Right atrium auricular region (tissue), 2 donors: ENCODE measurements at regions not wholly inside any gene's neighbourhood (a gene's known extent, or its start where the extent isn't known, plus 50 kb on each side); places are given as distances from the start of the nearest gene placed in this dataset.

Source experiments
- DNase-seq: peaks from one replicate; pipeline ENCODE4 v3.0.0-alpha.2; 2019; ENCODE audit warnings: low spot score
- H3K27ac ChIP-seq, 2 donors: fragments of 200-600 bp; sonication (generic); 1 replicate in 1 of 2; 2 replicates in 1 of 2; pipeline ENCODE4 v1.5.1; 2016 to 2019
- H3K27me3 ChIP-seq, 2 donors: fragments of 200-600 bp; sonication (generic); one replicate each; pipeline versions ENCODE4 v1.5.1 to v1.6.0; 2017 to 2019
- H3K36me3 ChIP-seq: fragments of 200-600 bp; sonication (generic); one replicate; pipeline ENCODE4 v1.5.1; 2016
- H3K4me1 ChIP-seq, 2 donors: fragments of 200-600 bp; sonication (generic); one replicate each; pipeline versions ENCODE4 v1.5.1 to v1.6.0; 2017 to 2019
- H3K4me3 ChIP-seq, 2 donors: fragments of 200-600 bp; sonication (generic); 1 replicate in 1 of 2; 2 replicates in 1 of 2; pipeline ENCODE4 v1.5.1; 2017 to 2019; ENCODE audit warnings: mild to moderate bottlenecking in 1 of 2, moderate library complexity in 1 of 2
- H3K9me3 ChIP-seq, 2 donors: fragments of 200-600 bp; sonication (generic); one replicate each; pipeline ENCODE4 v1.5.1; 2019
- TF ChIP-seq, protein P1 (sequence below), 2 donors: fragments of 200-600 bp; sonication (generic); IDR thresholded peaks; one replicate each; pipeline ENCODE4 v1.5.1; 2019; ENCODE audit warnings: antibody characterized with exemption in 2 of 2

DNA sequence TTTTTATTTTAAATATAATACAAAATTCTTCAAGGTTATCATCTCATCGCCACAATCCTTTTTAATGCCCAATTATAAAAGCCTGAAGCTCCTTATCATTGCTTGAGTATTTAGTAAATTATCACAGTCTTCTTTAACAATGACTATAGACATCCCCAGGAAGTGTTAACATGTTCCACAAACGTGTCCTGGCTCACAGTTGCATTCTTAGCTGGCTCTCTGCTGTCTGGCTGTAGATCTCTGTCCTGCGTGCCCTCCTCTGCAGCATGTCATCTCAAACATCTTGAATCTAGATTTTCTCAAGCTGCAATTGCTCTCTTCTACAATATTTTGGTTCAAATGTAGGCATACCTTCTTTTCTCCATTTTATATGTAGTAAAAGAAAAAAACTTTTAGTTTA is 885.2 kb downstream of the EPHA7 start:
- H3K4me1 ChIP-seq = no peaks in the 10 kb centered on the region
- DNase-seq = no peak
- TF ChIP-seq, protein P1, sequence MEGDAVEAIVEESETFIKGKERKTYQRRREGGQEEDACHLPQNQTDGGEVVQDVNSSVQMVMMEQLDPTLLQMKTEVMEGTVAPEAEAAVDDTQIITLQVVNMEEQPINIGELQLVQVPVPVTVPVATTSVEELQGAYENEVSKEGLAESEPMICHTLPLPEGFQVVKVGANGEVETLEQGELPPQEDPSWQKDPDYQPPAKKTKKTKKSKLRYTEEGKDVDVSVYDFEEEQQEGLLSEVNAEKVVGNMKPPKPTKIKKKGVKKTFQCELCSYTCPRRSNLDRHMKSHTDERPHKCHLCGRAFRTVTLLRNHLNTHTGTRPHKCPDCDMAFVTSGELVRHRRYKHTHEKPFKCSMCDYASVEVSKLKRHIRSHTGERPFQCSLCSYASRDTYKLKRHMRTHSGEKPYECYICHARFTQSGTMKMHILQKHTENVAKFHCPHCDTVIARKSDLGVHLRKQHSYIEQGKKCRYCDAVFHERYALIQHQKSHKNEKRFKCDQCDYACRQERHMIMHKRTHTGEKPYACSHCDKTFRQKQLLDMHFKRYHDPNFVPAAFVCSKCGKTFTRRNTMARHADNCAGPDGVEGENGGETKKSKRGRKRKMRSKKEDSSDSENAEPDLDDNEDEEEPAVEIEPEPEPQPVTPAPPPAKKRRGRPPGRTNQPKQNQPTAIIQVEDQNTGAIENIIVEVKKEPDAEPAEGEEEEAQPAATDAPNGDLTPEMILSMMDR (IDR thresholded peaks at IDR 0.05) = no peak
- H3K4me3 ChIP-seq = no peak overlapping the region
- H3K9me3 ChIP-seq = no peaks in the 10 kb centered on the region
- no peaks in the 10 kb centered on the region for H3K27me3 ChIP-seq
- H3K36me3 ChIP-seq = no peaks in the 10 kb centered on the region
- H3K27ac ChIP-seq = no peak overlapping the region

DNA sequence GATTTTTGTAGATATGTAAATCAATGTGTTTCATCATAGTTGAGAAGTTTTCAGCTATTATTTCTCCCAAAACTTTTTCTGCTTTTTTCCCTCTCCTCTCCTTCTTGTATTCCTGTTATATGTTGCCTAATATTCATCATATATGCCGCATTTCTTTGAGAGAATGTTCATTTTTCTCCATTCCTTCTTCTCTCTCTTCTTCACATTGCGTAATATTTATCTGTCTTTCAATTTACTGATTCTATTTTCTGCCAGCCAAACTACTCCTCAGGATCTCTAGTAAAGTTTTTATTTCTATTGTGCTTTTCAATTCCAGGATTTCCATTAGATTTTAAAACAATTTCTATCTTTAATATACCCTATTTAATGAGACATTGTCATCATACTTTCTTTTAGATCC is 896.8 kb downstream of the EPHA7 start:
- TF ChIP-seq, protein P1 (IDR thresholded peaks at IDR 0.05) = no peak
- Histone ChIP-seq H3K27ac (no peak overlapping the region), H3K27me3 (no peaks in the 10 kb centered on the region), H3K36me3 (no peaks in the 10 kb centered on the region), H3K4me1 (no peaks in the 10 kb centered on the region), H3K9me3 (peaks cover 0 to 24% of the 10 kb centered on the region in 2 donors), H3K4me3 (no peak overlapping the region)
- no peak for DNase-seq

DNA sequence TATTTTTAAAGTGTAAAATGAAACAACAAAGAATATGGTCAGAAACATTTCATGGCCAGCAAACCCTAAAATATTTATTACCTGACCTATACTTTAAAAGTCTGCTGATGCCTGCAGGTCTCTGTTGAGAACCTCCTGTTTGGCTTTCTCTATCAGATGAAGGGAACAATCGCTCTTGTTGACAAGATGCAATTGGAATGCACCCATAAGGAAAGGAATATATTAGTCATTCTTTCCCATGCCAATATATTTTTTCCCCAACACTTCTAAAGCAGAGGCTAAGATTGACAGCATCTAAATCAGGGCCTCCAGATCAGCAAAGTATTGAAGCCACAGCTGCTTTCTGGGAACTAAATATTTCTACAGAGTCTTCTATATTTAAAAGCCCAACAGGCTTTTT is 897.8 kb downstream of the EPHA7 start:
- no peaks in the 10 kb centered on the region for H3K36me3 ChIP-seq
- TF ChIP-seq, protein P1 (IDR thresholded peaks at IDR 0.05) = no peak
- no peaks in the 10 kb centered on the region for H3K4me1 ChIP-seq
- H3K4me3 ChIP-seq = no peak overlapping the region
- no peak overlapping the region for H3K27ac ChIP-seq
- H3K9me3 ChIP-seq = peaks cover 0 to 24% of the 10 kb centered on the region in 2 donors
- no peaks in the 10 kb centered on the region for H3K27me3 ChIP-seq
- DNase-seq = no peak

DNA sequence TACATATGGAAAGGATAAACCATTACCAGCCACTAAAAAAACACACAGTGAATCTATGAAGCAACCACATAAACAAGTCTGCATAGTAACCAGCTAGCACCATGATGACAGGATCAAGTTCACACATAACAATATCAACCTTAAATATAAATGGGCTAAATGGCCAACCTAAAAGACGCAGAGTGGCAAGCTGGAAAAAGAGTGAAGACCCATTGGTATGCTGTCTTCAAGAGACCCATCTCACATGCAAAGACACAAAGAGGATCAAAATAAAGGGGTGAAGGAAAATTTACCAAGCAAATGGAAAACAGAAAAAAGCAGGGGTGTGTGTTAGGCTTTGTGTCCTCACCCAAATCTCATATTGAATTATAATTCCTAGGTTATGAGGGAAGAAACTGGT is 909.2 kb downstream of the EPHA7 start:
- Histone ChIP-seq H3K36me3 (no peaks in the 10 kb centered on the region), H3K4me3 (no peak overlapping the region), H3K27ac (no peak overlapping the region), H3K9me3 (peaks cover 4 to 21% of the 10 kb centered on the region in 2 donors), H3K27me3 (no peaks in the 10 kb centered on the region), H3K4me1 (no peaks in the 10 kb centered on the region)
- TF ChIP-seq, protein P1 (IDR thresholded peaks at IDR 0.05) = no peak
- DNase-seq = no peak

DNA sequence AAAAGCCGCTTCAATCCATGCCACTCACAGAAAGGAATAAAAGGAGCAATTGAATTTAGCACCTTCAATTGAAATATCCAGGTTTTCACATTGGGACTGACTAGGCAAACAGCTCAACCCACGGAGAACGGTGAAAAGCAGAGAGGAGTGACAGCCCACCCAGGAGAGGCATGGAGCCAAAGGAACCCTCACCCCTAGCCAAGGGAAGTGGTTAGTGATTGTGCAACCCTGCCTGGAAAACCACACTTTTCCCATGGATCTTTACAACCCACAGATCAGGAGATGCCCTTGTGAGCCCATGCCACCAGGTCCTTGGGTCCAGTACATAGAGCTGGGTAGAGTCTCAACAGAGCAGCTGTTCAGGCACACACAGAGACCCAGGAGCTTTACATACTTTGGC is 911.8 kb downstream of the EPHA7 start:
- TF ChIP-seq, protein P1 (IDR thresholded peaks at IDR 0.05) = no peak
- Histone ChIP-seq H3K4me1 (no peaks in the 10 kb centered on the region), H3K27me3 (no peaks in the 10 kb centered on the region), H3K27ac (no peak overlapping the region), H3K9me3 (peaks cover 0 to 21% of the 10 kb centered on the region in 2 donors), H3K36me3 (no peaks in the 10 kb centered on the region), H3K4me3 (no peak overlapping the region)
- no peak for DNase-seq

DNA sequence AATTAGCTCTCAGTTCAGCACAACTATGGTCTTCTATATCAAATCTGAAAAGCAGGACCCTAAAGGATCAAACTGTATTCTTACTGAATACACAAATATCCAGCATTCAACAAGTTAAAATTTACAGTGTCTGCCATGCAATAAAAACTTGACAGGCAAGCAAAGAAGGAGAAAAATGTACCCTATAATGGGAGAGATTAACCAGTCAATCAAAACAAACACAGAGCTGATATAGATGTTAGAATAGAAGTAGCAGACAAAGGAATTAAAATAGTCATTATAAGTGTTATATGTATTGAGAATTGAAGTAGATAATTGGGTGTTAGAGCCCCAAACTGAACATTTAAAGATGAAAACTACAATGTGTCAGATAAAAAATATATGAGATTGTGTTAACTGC is 914.9 kb downstream of the EPHA7 start:
- H3K9me3 ChIP-seq = peaks cover 0 to 4% of the 10 kb centered on the region in 2 donors
- TF ChIP-seq, protein P1 (IDR thresholded peaks at IDR 0.05) = no peak

More for the DNA sequence above, 914.9 kb downstream of the EPHA7 start:
- Histone ChIP-seq H3K27ac (no peak overlapping the region), H3K27me3 (no peaks in the 10 kb centered on the region), H3K4me1 (no peaks in the 10 kb centered on the region), H3K4me3 (no peak overlapping the region), H3K36me3 (no peaks in the 10 kb centered on the region)
- DNase-seq = no peak
